WTC11 (cell line): ENCODE measurements at regions not wholly inside any gene's neighbourhood (a gene's known extent, or its start where the extent isn't known, plus 50 kb on each side); places are given as distances from the start of the nearest gene placed in this dataset.

Experiments used
- CTCF ChIP-seq: fragments of 200-600 bp; IDR thresholded peaks from 2 replicates; pipeline ENCODE4 v1.8.0; 2022; ENCODE audit warnings: antibody characterized with exemption
- ELF4 ChIP-seq: sonication (generic); formaldehyde crosslinking; IDR thresholded peaks from 2 replicates; pipeline ENCODE4 v1.8.1; 2022; ENCODE audit warnings: low read depth, mild to moderate bottlenecking, moderate library complexity, missing genetic modification reagents
- ESRRA ChIP-seq: sonication (generic); formaldehyde crosslinking; IDR thresholded peaks from 2 replicates; pipeline ENCODE4 v1.8.1; 2022; ENCODE audit warnings: mild to moderate bottlenecking, missing genetic modification reagents, borderline replicate concordance
- FOXP4 ChIP-seq: sonication (generic); formaldehyde crosslinking; IDR thresholded peaks from 2 replicates; pipeline ENCODE4 v1.8.0; 2022; ENCODE audit warnings: mild to moderate bottlenecking, missing genetic modification reagents
- MAX ChIP-seq: sonication (generic); formaldehyde crosslinking; IDR thresholded peaks from 2 replicates; pipeline ENCODE4 v1.8.0; 2022; ENCODE audit warnings: mild to moderate bottlenecking, missing genetic modification reagents
- NR1H2 ChIP-seq: sonication (generic); formaldehyde crosslinking; IDR thresholded peaks from 2 replicates; pipeline ENCODE4 v1.9.0; 2021; ENCODE audit warnings: mild to moderate bottlenecking, moderate library complexity, missing genetic modification reagents
- PRDM15 ChIP-seq: sonication (generic); formaldehyde crosslinking; IDR thresholded peaks from 2 replicates; pipeline ENCODE4 v1.8.0; 2022; ENCODE audit warnings: missing genetic modification reagents
- RELA ChIP-seq: sonication (generic); formaldehyde crosslinking; IDR thresholded peaks from 2 replicates; pipeline ENCODE4 v1.8.1; 2022; ENCODE audit warnings: missing genetic modification reagents, mild to moderate bottlenecking, borderline replicate concordance
- TP53 ChIP-seq: sonication (generic); formaldehyde crosslinking; IDR thresholded peaks from 2 replicates; pipeline ENCODE4 v1.8.1; 2023; ENCODE audit warnings: mild to moderate bottlenecking, missing genetic modification reagents
- ZNF263 ChIP-seq: sonication (generic); formaldehyde crosslinking; IDR thresholded peaks from 2 replicates; pipeline ENCODE4 v1.8.1; 2022; ENCODE audit warnings: low read depth, mild to moderate bottlenecking, moderate library complexity, missing genetic modification reagents
- ZNF317 ChIP-seq: sonication (generic); formaldehyde crosslinking; IDR thresholded peaks from 2 replicates; pipeline ENCODE4 v1.8.1; 2023; ENCODE audit warnings: low read depth, mild to moderate bottlenecking, moderate library complexity, missing genetic modification reagents, borderline replicate concordance
- ZSCAN18 ChIP-seq: fragments of 250-450 bp; sonication (Bioruptor Pico); IDR thresholded peaks from 2 replicates; pipeline ENCODE4 v2.1.2; 2022; ENCODE audit warnings: mild to moderate bottlenecking, moderate library complexity

GRCh38 chr12:92029136-92029535 is 116.5 kb downstream of the BTG1 start:
- no peak for TF ChIP-seq CTCF
- TF ChIP-seq TP53 (CRISPR knock-in tag) = no peak
- TF ChIP-seq RELA (CRISPR knock-in tag) = no peak
- no peak for TF ChIP-seq ZSCAN18
- no peak for TF ChIP-seq MAX (CRISPR knock-in tag)
- no peak for TF ChIP-seq NR1H2 (CRISPR knock-in tag)
- TF ChIP-seq FOXP4 = no peak
- no peak for TF ChIP-seq PRDM15 (CRISPR knock-in tag)
- no peak for TF ChIP-seq ELF4 (CRISPR knock-in tag)
- no peak for TF ChIP-seq ESRRA
- TF ChIP-seq ZNF317 (CRISPR knock-in tag) = no peak
- TF ChIP-seq ZNF263 (CRISPR knock-in tag) = no peak
